H1 (cell line): ENCODE measurements at regions not wholly inside any gene's neighbourhood (a gene's known extent, or its start where the extent isn't known, plus 50 kb on each side); places are given as distances from the start of the nearest gene placed in this dataset.

Experiments
- CTCF ChIA-PET: fragments of 300-600 bp; sonication (Branson Sonifier 250); formaldehyde crosslinking; loops from one replicate; lab custom pipeline; 2021; ENCODE audit not compliant: partially characterized antibody; lab: Charles Lee
- POLR2A ChIA-PET: fragments of 300-600 bp; sonication (Branson Sonifier 250); formaldehyde crosslinking; loops from one replicate; lab custom pipeline; 2021; ENCODE audit warnings: inconsistent platforms; ENCODE audit not compliant: partially characterized antibody; lab: Charles Lee
- DNase-seq, 2 experiments: peaks; one replicate each; pipeline versions ENCODE4 v3.0.0 to v3.0.0-alpha.2; 2010 to 2022; ENCODE audit warnings: low spot score in 2 of 2, low read depth in 1 of 2, mixed read lengths in 1 of 2
- FAIRE-seq: peaks from 2 replicates; lab custom pipeline; 2011; peaks lifted over from hg19 to GRCh38; lab: Jason Lieb, UNC
- H2AFZ ChIP-seq: 2 replicates; pipeline ENCODE4 v1.8.1; 2012; ENCODE audit warnings: low read length, inconsistent platforms
- H2AK5ac ChIP-seq: 2 replicates; pipeline ENCODE4 v1.6.1; 2013; ENCODE audit warnings: low read depth, low read length
- H2BK120ac ChIP-seq: replicated peaks from 2 replicates; pipeline ENCODE3; 2013; ENCODE audit warnings: low read depth, low read length, inconsistent platforms
- H2BK12ac ChIP-seq: 2 replicates; pipeline ENCODE4 v1.6.1; 2013; ENCODE audit warnings: low read depth, low read length
- H2BK15ac ChIP-seq: 2 replicates; pipeline ENCODE4 v1.6.1; 2013; ENCODE audit warnings: low read length
- H2BK20ac ChIP-seq: 2 replicates; pipeline ENCODE4 v1.6.1; 2013; ENCODE audit warnings: low read length
- H2BK5ac ChIP-seq: 2 replicates; pipeline ENCODE4 v1.6.1; 2013; ENCODE audit warnings: low read depth, low read length
- H3K14ac ChIP-seq: 2 replicates; pipeline ENCODE4 v1.6.1; 2013; ENCODE audit warnings: inconsistent platforms; ENCODE audit not compliant: insufficient read length
- H3K18ac ChIP-seq: 2 replicates; pipeline ENCODE4 v1.6.1; 2013; ENCODE audit warnings: low read length; ENCODE audit errors: extremely low read depth
- H3K23ac ChIP-seq: 2 replicates; pipeline ENCODE4 v1.6.1; 2013; ENCODE audit warnings: inconsistent platforms; ENCODE audit not compliant: insufficient read length
- H3K23me2 ChIP-seq: 2 replicates; pipeline ENCODE4 v1.6.1; 2013; ENCODE audit warnings: low read depth, low read length
- H3K27ac ChIP-seq: 2 replicates; pipeline ENCODE4 v1.6.1; 2011; ENCODE audit warnings: low read depth, low read length, inconsistent platforms
- H3K27me3 ChIP-seq, 4 experiments: replicated peaks in 1 of 4; 1 replicate in 1 of 4; 2 replicates in 3 of 4; pipeline versions ENCODE4 v1.6.1 to v1.8.1; 2011 to 2013; ENCODE audit warnings: low read length in 3 of 4, mild to moderate bottlenecking in 3 of 4, inconsistent platforms in 2 of 4, mixed read lengths in 2 of 4, moderate library complexity in 1 of 4; ENCODE audit not compliant: control insufficient read depth in 3 of 4, insufficient read depth in 3 of 4; ENCODE audit errors: extremely low read depth in 1 of 4
- H3K36me3 ChIP-seq, 4 experiments: 2 replicates each; pipeline versions ENCODE4 v1.6.1 to v1.8.1; 2011 to 2013; ENCODE audit warnings: mild to moderate bottlenecking in 4 of 4, low read length in 3 of 4, moderate library complexity in 2 of 4, control low read depth in 1 of 4, inconsistent platforms in 1 of 4; ENCODE audit not compliant: insufficient read depth in 4 of 4, control insufficient read depth in 2 of 4
- H3K4ac ChIP-seq: replicated peaks from 2 replicates; pipeline ENCODE3; 2013; ENCODE audit warnings: low read length, low read depth, mixed read lengths, inconsistent platforms; ENCODE audit not compliant: insufficient read length
- H3K4me1 ChIP-seq, 4 experiments: replicated peaks in 1 of 4; 1 replicate in 1 of 4; 2 replicates in 3 of 4; pipeline versions ENCODE4 v1.6.1 to v1.8.1; 2011 to 2013; ENCODE audit warnings: low read length in 3 of 4, inconsistent platforms in 2 of 4, mixed read lengths in 1 of 4; ENCODE audit not compliant: insufficient read depth in 4 of 4, control insufficient read depth in 3 of 4
- H3K4me2 ChIP-seq, 2 experiments: 2 replicates each; pipeline versions ENCODE4 v1.6.1 to v1.8.1; 2011 to 2013; ENCODE audit warnings: low read depth in 2 of 2, low read length in 2 of 2, control low read depth in 1 of 2, inconsistent platforms in 1 of 2, mild to moderate bottlenecking in 1 of 2; ENCODE audit not compliant: insufficient read depth in 1 of 2
- H3K4me3 ChIP-seq, 4 experiments: fragments of 200-600, 300-600 bp in 1 of 4; sonication (generic), shearing (Covaris generic), sonication (Bioruptor Twin) in 1 of 4; 2 replicates each; pipeline versions ENCODE4 v1.5.1 to v1.8.1; 2011 to 2016; ENCODE audit warnings: low read length in 4 of 4, low read depth in 3 of 4, control low read depth in 2 of 4, inconsistent platforms in 2 of 4, mild to moderate bottlenecking in 2 of 4, mixed read lengths in 1 of 4, moderate library complexity in 1 of 4; ENCODE audit not compliant: insufficient read depth in 2 of 4; ENCODE audit errors: extremely low read depth in 1 of 4
- H3K56ac ChIP-seq: replicated peaks from 2 replicates; pipeline ENCODE3; 2013; ENCODE audit warnings: low read depth, mild to moderate bottlenecking, mixed read lengths, low read length, inconsistent platforms; ENCODE audit not compliant: insufficient read length
- H3K79me1 ChIP-seq: 2 replicates; pipeline ENCODE4 v1.6.1; 2013; ENCODE audit warnings: low read depth, low read length, control low read depth
- H3K79me2 ChIP-seq, 2 experiments: 2 replicates each; pipeline versions ENCODE4 v1.6.1 to v1.8.1; 2012 to 2013; ENCODE audit warnings: low read length in 2 of 2, mild to moderate bottlenecking in 2 of 2, inconsistent platforms in 1 of 2; ENCODE audit not compliant: insufficient read depth in 2 of 2, control insufficient read depth in 1 of 2
- H3K9ac ChIP-seq, 4 experiments: replicated peaks in 1 of 4; 1 replicate in 1 of 4; 2 replicates in 3 of 4; pipeline versions ENCODE4 v1.6.1 to v1.8.1; 2011 to 2013; ENCODE audit warnings: low read depth in 3 of 4, low read length in 3 of 4, control low read depth in 2 of 4, mild to moderate bottlenecking in 2 of 4, moderate library complexity in 2 of 4, inconsistent platforms in 1 of 4; ENCODE audit errors: extremely low read depth in 1 of 4
- H3K9me3 ChIP-seq, 2 experiments: 2 replicates each; pipeline versions ENCODE4 v1.6.1 to v1.8.1; 2012 to 2013; ENCODE audit warnings: mild to moderate bottlenecking in 2 of 2, moderate library complexity in 2 of 2, control low read depth in 1 of 2, inconsistent platforms in 1 of 2, low read depth in 1 of 2, low read length in 1 of 2, mixed read lengths in 1 of 2; ENCODE audit not compliant: insufficient read depth in 2 of 2
- H4K20me1 ChIP-seq, 2 experiments: replicated peaks in 1 of 2; 2 replicates each; pipeline versions ENCODE3 to v1.8.1; 2011 to 2013; ENCODE audit warnings: inconsistent platforms in 2 of 2, low read length in 2 of 2, mild to moderate bottlenecking in 1 of 2; ENCODE audit not compliant: insufficient read depth in 2 of 2, control insufficient read depth in 1 of 2
- H4K5ac ChIP-seq: 2 replicates; pipeline ENCODE4 v1.6.1; 2013; ENCODE audit warnings: low read length, low read depth, mixed read lengths, inconsistent platforms; ENCODE audit not compliant: insufficient read length
- H4K8ac ChIP-seq: 2 replicates; pipeline ENCODE4 v1.8.0; 2013; ENCODE audit warnings: mild to moderate bottlenecking, moderate library complexity, low read length, inconsistent platforms; ENCODE audit not compliant: insufficient read depth; ENCODE audit errors: extremely low read depth
- H4K91ac ChIP-seq: replicated peaks from 2 replicates; pipeline ENCODE3; 2013; ENCODE audit warnings: low read length, mixed read lengths, inconsistent platforms; ENCODE audit not compliant: insufficient read length
- ATF3 ChIP-seq: IDR thresholded peaks from 2 replicates; pipeline ENCODE4 v1.6.1; 2011; ENCODE audit warnings: low read depth, mild to moderate bottlenecking, low read length; ENCODE audit not compliant: insufficient read depth
- CBX5 ChIP-seq: fragments of 300-800, 300-1000 bp; sonication (generic); IDR thresholded peaks from 2 replicates; pipeline ENCODE4 v1.7.1; 2016; ENCODE audit warnings: antibody characterized with exemption, low read length, low read depth
- CHD2 ChIP-seq: IDR thresholded peaks from 2 replicates; pipeline ENCODE4 v1.6.1; 2012; ENCODE audit warnings: low read length, improper control_type of control experiment
- MAX ChIP-seq: IDR thresholded peaks from 2 replicates; pipeline ENCODE4 v1.6.1; 2012; ENCODE audit warnings: inconsistent platforms
- POU5F1 ChIP-seq: IDR thresholded peaks from 2 replicates; pipeline ENCODE4 v1.6.1; 2011; ENCODE audit warnings: low read depth, mild to moderate bottlenecking, low read length, moderate library complexity
- RBBP5 ChIP-seq: IDR thresholded peaks from 2 replicates; pipeline ENCODE4 v1.7.1; 2012; ENCODE audit warnings: low read depth, mild to moderate bottlenecking, inconsistent platforms, low read length, moderate library complexity, borderline replicate concordance
- SAP30 ChIP-seq: fragments of 300-600 bp; sonication (generic); IDR thresholded peaks from 2 replicates; pipeline ENCODE4 v1.7.1; 2012; ENCODE audit warnings: low read length, moderate library complexity, mild to moderate bottlenecking, inconsistent platforms; ENCODE audit not compliant: insufficient read depth, insufficient replicate concordance
- TBP ChIP-seq: IDR thresholded peaks from 2 replicates; pipeline ENCODE4 v1.6.1; 2011; ENCODE audit warnings: low read depth, low read length, improper control_type of control experiment
- ZNF274 ChIP-seq: IDR thresholded peaks from 2 replicates; pipeline ENCODE4 v1.7.0; 2012; ENCODE audit warnings: low read length, borderline replicate concordance; ENCODE audit errors: extremely low read depth
- WGBS, 2 experiments: shearing (Covaris generic) in 1 of 2; methylation state at CpG; one replicate each; pipeline versions ENCODE4 v1.1.6 to v1.1.7; 2013 to 2015; ENCODE audit warnings: low lambda C conversion rate in 2 of 2, mixed read lengths in 2 of 2, inconsistent platforms in 1 of 2, low coverage in 1 of 2, missing lambda C conversion rate in 1 of 2; ENCODE audit not compliant: insufficient replicate concordance in 2 of 2, insufficient coverage in 1 of 2, insufficient read length in 1 of 2; ENCODE audit errors: extremely low coverage in 1 of 2, missing lambda C conversion rate in 1 of 2; 5-methylcytosine and 5-hydroxymethylcytosine counted together

- Histone ChIP-seq H4K8ac (no peak overlapping the region), H3K23ac (no peak overlapping the region), H3K4me2 (no peak overlapping the region), H4K20me1 (no peaks in the 10 kb centered on the region), H2BK20ac (no peak overlapping the region), H2BK5ac (no peak overlapping the region), H4K91ac (no peak overlapping the region), H3K23me2 (no peaks in the 10 kb centered on the region), H3K14ac (no peak overlapping the region), H3K27me3 (peaks cover 0 to 1% (median 0%) of the 10 kb centered on the region in 4 experiments; a peak in 1 of 7 replicates), H3K4ac (no peak overlapping the region), H3K4me3 (no peak overlapping the region), H2AFZ (no peak overlapping the region), H2AK5ac (no peak overlapping the region), H3K36me3 (no peaks in the 10 kb centered on the region), H3K79me1 (no peaks in the 10 kb centered on the region), H2BK12ac (no peak overlapping the region), H2BK120ac (no peak overlapping the region), H3K4me1 (peaks cover 0 to 3% (median under 1%) of the 10 kb centered on the region in 4 experiments; a peak in 3 of 7 replicates), H2BK15ac (no peak overlapping the region), H3K79me2 (no peaks in the 10 kb centered on the region), H4K5ac (no peak overlapping the region), H3K18ac (no peak overlapping the region), H3K56ac (no peak overlapping the region), H3K27ac (no peak overlapping the region), H3K9ac (no peak overlapping the region), H3K9me3 (no peaks in the 10 kb centered on the region)
- WGBS, 2 experiments: 81% methylated on average over 5 of the region's 5 CpGs; no CpG with 5 or more reads in 1 of the 2 experiments
- FAIRE-seq (no peak), DNase-seq (no peak)
- ChIA-PET CTCF (interaction anchor here (0.6 to 1.5 kb wide), 3 partner anchors 16 to 409 kb away, joined by 3 to 6 read pairs (median 3); no protein-coding TSS in a partner anchor), POLR2A (interaction anchor here (0.6 kb wide), 1 partner anchor 51 kb away, joined by 3 read pairs; no protein-coding TSS in a partner anchor)
- TF ChIP-seq ATF3: no peak
- no peak for TF ChIP-seq CBX5
- TF ChIP-seq SAP30: no peak
- TF ChIP-seq RBBP5: no peak
- no peak for TF ChIP-seq MAX
- TF ChIP-seq ZNF274: no peak
- no peak for TF ChIP-seq POU5F1
- TF ChIP-seq CHD2: no peak
- no peak for TF ChIP-seq TBP
These were observed 862.6 kb downstream of the USP25 start for GRCh38 chr21:16592381-16592780.
